ENCODE measurements at regions not wholly inside any gene's neighbourhood (a gene's known extent, or its start where the extent isn't known, plus 50 kb on each side); places are given as distances from the start of the nearest gene placed in this dataset.

DNA sequence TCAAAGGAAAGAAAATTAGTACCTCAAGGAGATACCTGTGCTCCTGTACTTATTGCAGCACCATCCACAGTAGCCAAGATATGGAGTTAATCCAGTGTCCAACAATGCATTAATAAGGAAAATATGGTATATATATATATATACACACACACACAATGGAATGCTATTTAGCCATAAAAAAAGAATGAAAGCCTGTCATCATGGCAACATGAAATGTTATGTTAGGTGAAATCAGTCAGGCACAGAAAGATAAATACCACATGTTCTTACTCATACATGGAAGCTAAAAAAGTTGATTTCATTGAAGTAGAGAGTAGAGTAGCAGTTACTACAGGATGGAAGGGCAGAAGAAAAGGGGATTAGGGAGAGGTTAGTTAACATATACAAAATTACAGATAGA, 601.5 kb downstream of the ANXA1 start:
- TF ChIP-seq YY1 (IDR thresholded peaks at IDR 0.05; ENCODE audit: low read depth) (no peak), RXRA (IDR thresholded peaks at IDR 0.05; ENCODE audit: borderline replicate concordance, low read depth) (no peak), JUND (IDR thresholded peaks at IDR 0.05) (no peak), ELF1 (IDR thresholded peaks at IDR 0.05) (no peak), MXI1 (IDR thresholded peaks at IDR 0.05; ENCODE audit: low read depth, low read length) (no peak), POLR2AphosphoS5 (IDR thresholded peaks at IDR 0.05; ENCODE audit: low read depth, low read length) (no peak), NFIC (IDR thresholded peaks at IDR 0.05; ENCODE audit: borderline replicate concordance) (no peak), TAF1 (IDR thresholded peaks at IDR 0.05; ENCODE audit: borderline replicate concordance, low read depth, low read length) (no peak), EZH2phosphoT487 (IDR thresholded peaks at IDR 0.05; ENCODE audit: borderline replicate concordance, low read depth) (no peak), FOXJ3 (CRISPR knock-in tag; IDR thresholded peaks at IDR 0.05) (no peak), RAD21 (IDR thresholded peaks at IDR 0.05; ENCODE audit: low read length) (no peak)
- TF ChIP-seq, protein P1, sequence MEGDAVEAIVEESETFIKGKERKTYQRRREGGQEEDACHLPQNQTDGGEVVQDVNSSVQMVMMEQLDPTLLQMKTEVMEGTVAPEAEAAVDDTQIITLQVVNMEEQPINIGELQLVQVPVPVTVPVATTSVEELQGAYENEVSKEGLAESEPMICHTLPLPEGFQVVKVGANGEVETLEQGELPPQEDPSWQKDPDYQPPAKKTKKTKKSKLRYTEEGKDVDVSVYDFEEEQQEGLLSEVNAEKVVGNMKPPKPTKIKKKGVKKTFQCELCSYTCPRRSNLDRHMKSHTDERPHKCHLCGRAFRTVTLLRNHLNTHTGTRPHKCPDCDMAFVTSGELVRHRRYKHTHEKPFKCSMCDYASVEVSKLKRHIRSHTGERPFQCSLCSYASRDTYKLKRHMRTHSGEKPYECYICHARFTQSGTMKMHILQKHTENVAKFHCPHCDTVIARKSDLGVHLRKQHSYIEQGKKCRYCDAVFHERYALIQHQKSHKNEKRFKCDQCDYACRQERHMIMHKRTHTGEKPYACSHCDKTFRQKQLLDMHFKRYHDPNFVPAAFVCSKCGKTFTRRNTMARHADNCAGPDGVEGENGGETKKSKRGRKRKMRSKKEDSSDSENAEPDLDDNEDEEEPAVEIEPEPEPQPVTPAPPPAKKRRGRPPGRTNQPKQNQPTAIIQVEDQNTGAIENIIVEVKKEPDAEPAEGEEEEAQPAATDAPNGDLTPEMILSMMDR (IDR thresholded peaks at IDR 0.05) = no peak
- TF ChIP-seq, protein P2, sequence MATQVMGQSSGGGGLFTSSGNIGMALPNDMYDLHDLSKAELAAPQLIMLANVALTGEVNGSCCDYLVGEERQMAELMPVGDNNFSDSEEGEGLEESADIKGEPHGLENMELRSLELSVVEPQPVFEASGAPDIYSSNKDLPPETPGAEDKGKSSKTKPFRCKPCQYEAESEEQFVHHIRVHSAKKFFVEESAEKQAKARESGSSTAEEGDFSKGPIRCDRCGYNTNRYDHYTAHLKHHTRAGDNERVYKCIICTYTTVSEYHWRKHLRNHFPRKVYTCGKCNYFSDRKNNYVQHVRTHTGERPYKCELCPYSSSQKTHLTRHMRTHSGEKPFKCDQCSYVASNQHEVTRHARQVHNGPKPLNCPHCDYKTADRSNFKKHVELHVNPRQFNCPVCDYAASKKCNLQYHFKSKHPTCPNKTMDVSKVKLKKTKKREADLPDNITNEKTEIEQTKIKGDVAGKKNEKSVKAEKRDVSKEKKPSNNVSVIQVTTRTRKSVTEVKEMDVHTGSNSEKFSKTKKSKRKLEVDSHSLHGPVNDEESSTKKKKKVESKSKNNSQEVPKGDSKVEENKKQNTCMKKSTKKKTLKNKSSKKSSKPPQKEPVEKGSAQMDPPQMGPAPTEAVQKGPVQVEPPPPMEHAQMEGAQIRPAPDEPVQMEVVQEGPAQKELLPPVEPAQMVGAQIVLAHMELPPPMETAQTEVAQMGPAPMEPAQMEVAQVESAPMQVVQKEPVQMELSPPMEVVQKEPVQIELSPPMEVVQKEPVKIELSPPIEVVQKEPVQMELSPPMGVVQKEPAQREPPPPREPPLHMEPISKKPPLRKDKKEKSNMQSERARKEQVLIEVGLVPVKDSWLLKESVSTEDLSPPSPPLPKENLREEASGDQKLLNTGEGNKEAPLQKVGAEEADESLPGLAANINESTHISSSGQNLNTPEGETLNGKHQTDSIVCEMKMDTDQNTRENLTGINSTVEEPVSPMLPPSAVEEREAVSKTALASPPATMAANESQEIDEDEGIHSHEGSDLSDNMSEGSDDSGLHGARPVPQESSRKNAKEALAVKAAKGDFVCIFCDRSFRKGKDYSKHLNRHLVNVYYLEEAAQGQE (IDR thresholded peaks at IDR 0.05; ENCODE audit: low read depth, low read length) = no peak
- TF ChIP-seq, protein P3, sequence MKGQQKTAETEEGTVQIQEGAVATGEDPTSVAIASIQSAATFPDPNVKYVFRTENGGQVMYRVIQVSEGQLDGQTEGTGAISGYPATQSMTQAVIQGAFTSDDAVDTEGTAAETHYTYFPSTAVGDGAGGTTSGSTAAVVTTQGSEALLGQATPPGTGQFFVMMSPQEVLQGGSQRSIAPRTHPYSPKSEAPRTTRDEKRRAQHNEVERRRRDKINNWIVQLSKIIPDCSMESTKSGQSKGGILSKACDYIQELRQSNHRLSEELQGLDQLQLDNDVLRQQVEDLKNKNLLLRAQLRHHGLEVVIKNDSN (IDR thresholded peaks at IDR 0.05; ENCODE audit: borderline replicate concordance, low read depth) = no peak

Data from SK-N-SH (cell line).